ENCODE measurements at regions not wholly inside any gene's neighbourhood (a gene's known extent, or its start where the extent isn't known, plus 50 kb on each side); places are given as distances from the start of the nearest gene placed in this dataset.
"Not testable (repeated sequence)": the region's sequence is repeated elsewhere in the genome, so short reads cannot be mapped to it uniquely, and the experiment has no call there.

DNA sequence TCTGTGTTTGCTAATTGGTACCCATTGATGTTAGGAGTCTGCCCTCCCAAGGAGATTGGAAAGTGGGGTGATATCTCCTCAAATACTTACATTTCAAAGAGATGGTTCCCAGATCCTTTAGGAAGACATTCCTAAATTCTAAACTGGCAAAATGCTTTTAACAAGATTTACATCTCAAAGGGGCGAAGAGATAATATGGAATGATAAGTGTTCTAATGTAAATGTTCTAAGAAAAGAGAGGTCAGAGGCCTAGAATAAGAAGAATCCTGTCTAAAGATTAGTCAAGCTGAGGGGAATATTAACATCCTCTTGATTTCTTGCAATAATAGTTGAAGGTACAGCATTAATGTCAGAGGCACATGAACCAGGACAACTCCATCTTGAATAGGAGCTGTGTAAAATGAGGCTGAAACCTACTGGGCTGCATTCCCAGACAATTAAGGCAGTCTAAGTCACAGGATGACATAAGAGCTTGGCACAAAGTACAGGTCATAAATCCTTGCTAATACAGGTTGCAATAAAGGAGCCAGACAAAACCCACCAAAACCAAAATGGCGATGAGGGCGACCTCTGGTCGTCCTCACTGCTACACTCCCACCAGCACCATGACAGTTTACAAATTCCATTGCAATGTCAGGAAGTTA is 2248.1 kb downstream of the ARAP2 start:
- no peak for DNase-seq (ENCODE audit: low read depth)

GRCh38 chr4:33998291-33998690 is 2246.0 kb downstream of the ARAP2 start:
- no peak for DNase-seq (ENCODE audit: low read depth)

DNA sequence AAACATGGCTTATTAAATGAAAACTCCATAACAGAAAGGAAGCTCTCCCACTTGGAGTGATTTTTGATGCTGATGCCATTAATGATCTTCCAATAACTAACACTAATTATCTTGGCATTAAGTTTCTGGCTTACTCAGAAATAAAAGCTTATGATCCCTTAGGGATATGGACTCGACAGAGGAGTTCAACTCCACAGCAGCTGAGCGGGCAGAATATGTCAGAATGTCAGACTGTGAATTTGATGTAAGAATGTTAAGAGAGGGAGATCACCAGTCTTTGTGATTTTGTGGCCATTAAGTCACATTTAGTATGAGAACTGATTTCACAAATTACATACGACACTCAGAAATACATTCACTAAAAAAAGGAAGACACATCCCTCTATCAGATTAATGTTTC is 2244.0 kb downstream of the ARAP2 start:
- no peak for DNase-seq (ENCODE audit: low read depth)

DNA sequence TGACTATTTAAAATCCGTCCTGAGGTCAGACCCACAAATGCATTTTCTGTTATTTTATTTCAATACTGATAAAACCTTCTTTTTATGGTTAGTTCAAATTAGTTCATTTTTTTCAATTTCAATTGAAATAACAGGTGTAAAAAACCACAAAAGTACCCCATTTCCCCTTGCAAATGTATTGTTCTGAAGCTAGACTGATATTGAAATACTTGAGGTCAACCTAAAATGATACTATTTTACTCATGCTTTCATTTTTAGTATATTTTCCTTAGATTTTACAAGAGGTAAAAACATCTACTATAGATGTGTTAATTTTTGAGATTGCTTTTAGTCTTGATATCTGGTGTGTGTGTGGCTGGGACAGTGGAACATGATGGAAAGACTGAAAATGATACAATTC is 2237.8 kb downstream of the ARAP2 start:
- DNase-seq (ENCODE audit: low read depth): not testable (repeated sequence)

- DNase-seq (ENCODE audit: low read depth): no peak
Observed at GRCh38 chr4:34009951-34010350, 2234.4 kb downstream of the ARAP2 start.

DNA sequence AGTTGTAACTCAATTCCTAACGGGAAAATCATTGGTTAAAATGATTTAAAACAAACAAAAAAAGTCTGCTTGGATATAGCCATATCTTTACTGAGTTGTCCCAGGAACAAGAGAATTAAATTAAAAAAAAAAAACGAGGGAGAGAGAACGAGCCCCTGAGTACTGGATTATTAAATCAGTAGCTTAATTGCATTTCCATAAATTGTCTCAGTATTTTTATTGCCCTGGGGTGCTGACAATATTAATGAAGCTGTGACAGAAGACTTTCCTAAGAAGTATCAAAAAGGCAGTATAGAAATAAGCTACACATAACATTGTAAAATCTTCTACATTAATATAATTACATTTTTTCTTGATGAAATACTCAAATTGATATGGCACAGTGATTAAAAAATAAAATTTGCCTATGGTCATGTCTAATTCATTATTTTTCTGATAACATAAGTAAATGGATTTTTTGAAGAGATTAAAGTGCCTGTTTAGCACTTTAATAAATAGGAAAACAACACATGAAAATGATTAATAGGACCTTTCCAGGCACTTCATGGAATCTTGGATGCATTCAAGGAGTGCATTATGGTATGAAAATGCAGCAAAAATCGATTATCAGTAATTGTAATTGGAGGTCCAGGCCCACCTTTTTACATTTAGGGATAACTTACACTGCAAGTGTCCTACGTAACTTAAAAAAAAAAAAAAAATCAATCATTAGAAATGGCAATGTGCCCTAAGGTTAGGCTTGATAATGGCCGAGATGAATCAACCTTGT is 2233.4 kb downstream of the ARAP2 start:
- no peak for DNase-seq (ENCODE audit: low read depth)

DNA sequence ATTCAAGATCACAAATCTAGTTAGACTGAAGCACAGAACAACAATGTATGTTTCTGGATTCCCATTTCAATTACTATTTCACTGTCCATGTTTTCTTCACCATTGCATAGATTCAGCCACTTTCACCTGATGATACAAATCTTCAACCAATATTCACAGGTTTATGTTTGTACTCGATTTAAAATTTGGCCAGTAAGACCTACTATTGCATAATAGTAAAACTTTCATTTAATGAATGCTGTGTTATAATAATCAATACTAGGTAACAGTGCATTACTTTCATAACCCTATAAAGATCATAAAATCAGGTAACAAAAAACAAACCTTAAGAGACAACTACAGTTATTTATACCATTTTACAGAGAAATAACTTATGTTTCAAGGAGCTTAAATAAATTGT is 2209.1 kb downstream of the ARAP2 start:
- no peak for DNase-seq (ENCODE audit: low read depth)

- no peak for DNase-seq (ENCODE audit: low read depth)
Observed at GRCh38 chr4:34037280-34037679, 2207.0 kb downstream of the ARAP2 start.

GRCh38 chr4:34039766-34040165 is 2204.5 kb downstream of the ARAP2 start:
- no peak for DNase-seq (ENCODE audit: low read depth)

- DNase-seq (ENCODE audit: low read depth): no peak
Observed at GRCh38 chr4:34043131-34043530, 2201.2 kb downstream of the ARAP2 start.

DNA sequence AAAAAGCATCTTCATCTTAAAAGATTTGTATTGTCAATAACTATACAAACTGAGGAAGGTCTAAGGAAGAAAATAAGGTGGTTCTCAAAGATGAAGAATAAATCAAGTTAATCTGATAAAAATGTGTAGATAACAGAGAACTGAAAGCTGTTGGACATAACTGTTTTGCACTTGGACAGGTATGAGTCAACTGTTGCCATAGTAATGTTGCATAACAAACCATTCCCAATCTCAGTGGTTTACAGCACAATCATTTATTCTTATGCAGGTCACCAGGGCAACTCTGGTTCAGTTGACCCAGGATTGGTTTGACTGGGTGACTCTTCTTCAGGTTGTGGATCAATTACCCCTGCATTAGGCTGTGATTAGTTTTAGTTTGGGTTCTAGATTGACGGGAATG is 2197.7 kb downstream of the ARAP2 start:
- peak; percentile 92 for DNase-seq (ENCODE audit: low read depth)

GRCh38 chr4:34047363-34047762 is 2197.0 kb downstream of the ARAP2 start:
- DNase-seq (ENCODE audit: low read depth): no peak

GRCh38 chr4:34066126-34066525 is 2178.2 kb downstream of the ARAP2 start:
- no peak for DNase-seq (ENCODE audit: low read depth)

- no peak for DNase-seq (ENCODE audit: low read depth)
Observed at GRCh38 chr4:34091451-34091850, 2152.9 kb downstream of the ARAP2 start.

- DNase-seq (ENCODE audit: low read depth): no peak
Observed at GRCh38 chr4:34094114-34094513, 2150.2 kb downstream of the ARAP2 start.

- DNase-seq (ENCODE audit: low read depth): peak; percentile 1
Observed at GRCh38 chr4:34105311-34105710, 2139.0 kb downstream of the ARAP2 start.

GRCh38 chr4:34108391-34108790 is 2135.9 kb downstream of the ARAP2 start:
- no peak for DNase-seq (ENCODE audit: low read depth)

DNA sequence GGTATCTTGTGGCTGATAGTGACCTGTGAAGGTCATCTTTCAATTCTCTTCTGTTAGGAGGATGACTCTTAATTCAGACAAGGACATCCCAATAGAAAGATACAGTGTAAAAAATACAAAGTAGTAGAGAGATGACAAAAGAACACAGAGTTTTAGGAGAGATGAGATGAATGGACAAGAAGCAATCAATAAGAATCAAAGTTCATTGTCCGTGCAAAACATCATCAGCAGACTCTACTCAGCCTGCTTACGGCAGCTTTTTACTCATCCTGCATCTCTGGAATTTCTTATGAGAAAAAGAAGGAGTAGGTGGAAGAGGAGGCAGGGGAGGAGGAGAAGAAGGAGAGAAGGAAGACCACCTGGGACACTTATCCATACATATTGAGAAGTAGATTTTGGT is 2131.7 kb downstream of the ARAP2 start:
- DNase-seq (ENCODE audit: low read depth): no peak

DNA sequence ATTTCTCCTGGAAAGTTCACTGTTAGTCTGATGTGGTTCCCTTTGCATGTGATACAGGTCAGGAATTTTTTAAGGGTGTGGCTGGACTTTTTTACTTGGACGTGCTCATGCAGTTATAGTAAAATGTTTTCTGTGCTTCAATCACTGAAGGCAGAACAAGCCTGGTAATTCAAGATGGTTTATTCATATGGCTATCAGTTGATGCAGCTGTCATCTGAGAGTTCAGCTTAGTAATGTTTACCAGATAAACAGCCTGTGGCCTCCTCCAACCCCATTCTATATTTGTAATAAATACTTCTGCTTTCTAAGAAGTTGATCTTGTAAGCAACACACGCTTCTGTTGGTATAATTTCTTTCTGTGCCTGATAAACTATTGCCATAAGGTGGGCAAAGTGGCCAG is 2105.9 kb downstream of the ARAP2 start:
- DNase-seq (ENCODE audit: low read depth): no peak

- no peak for DNase-seq (ENCODE audit: low read depth)
Observed at GRCh38 chr4:34139346-34139745, 2105.0 kb downstream of the ARAP2 start.

GRCh38 chr4:34148322-34148908 is 2095.9 kb downstream of the ARAP2 start:
- DNase-seq (ENCODE audit: low read depth): no peak

GRCh38 chr4:34157547-34157946 is 2086.8 kb downstream of the ARAP2 start:
- DNase-seq (ENCODE audit: low read depth): no peak

GRCh38 chr4:34158878-34159277 is 2085.4 kb downstream of the ARAP2 start:
- peak; percentile 45 for DNase-seq (ENCODE audit: low read depth)

Data from renal cortical epithelial cell (primary cell).